ENCODE measurements at regions not wholly inside any gene's neighbourhood (a gene's known extent, or its start where the extent isn't known, plus 50 kb on each side); places are given as distances from the start of the nearest gene placed in this dataset.
"Not testable (repeated sequence)": the region's sequence is repeated elsewhere in the genome, so short reads cannot be mapped to it uniquely, and the experiment has no call there.

GRCh38 chr20:1845163-1845523 is 50.1 kb upstream of the SIRPA start:
- H3K4me3 Mint-ChIP-seq = no peak overlapping the region
- H3K27ac Mint-ChIP-seq = no peak overlapping the region
- H3K27me3 Mint-ChIP-seq = no peaks in the 10 kb centered on the region
- peaks cover under 1% of the 10 kb centered on the region for H3K4me1 Mint-ChIP-seq
- peaks cover 6% of the 10 kb centered on the region for H3K36me3 Mint-ChIP-seq
- H3K9me3 Mint-ChIP-seq = peaks cover 11% of the 10 kb centered on the region

GRCh38 chr20:1844325-1845162 is 50.7 kb upstream of the SIRPA start:
- Mint-ChIP-seq H3K4me3 (no peak overlapping the region), H3K9me3 (peaks cover 11% of the 10 kb centered on the region), H3K27me3 (no peaks in the 10 kb centered on the region), H3K36me3 (peaks cover 6% of the 10 kb centered on the region), H3K4me1 (no peaks in the 10 kb centered on the region), H3K27ac (no peak overlapping the region)

- peaks cover 4% of the 10 kb centered on the region for H3K27me3 Mint-ChIP-seq
- no peak overlapping the region for H3K4me3 Mint-ChIP-seq
- H3K36me3 Mint-ChIP-seq = peaks cover 6% of the 10 kb centered on the region
- H3K27ac Mint-ChIP-seq = no peak overlapping the region
- H3K9me3 Mint-ChIP-seq = peaks cover 11% of the 10 kb centered on the region
- H3K4me1 Mint-ChIP-seq = no peaks in the 10 kb centered on the region
These were observed 52.9 kb upstream of the SIRPA start for GRCh38 chr20:1842281-1842680.

DNA sequence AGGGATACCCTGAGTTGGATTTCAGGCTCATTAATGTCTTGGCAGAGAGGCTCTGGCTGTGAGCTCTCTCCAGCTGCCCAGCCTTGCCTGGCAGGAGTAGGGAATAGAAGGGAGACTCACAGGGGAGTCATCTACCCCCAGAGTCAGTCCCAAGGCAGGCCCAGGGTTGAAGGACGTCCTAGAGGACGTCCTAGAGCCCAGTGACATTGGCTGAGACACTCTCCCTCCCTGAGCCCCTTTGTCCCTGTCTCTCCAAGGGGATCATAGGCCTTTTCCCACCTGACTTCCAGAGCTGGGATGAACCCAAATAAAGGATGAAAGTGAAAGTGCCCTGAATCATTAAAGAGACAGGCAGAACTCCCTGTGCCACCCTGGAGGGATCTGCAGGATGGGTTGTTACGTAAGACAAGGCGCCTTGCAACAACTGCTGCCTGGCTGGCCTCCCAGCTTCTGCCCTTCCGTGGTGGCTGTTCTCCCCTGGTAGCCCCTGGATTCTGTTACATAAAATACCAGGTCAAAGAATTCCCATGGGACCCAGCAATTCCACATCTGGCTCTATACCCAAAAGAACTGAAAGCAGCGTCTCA is 53.6 kb upstream of the SIRPA start:
- peaks cover 4% of the 10 kb centered on the region for H3K36me3 Mint-ChIP-seq
- no peak overlapping the region for H3K4me3 Mint-ChIP-seq
- H3K4me1 Mint-ChIP-seq = no peaks in the 10 kb centered on the region
- H3K27ac Mint-ChIP-seq = no peak overlapping the region
- peaks cover 7% of the 10 kb centered on the region for H3K9me3 Mint-ChIP-seq
- H3K27me3 Mint-ChIP-seq = peaks cover 4% of the 10 kb centered on the region

GRCh38 chr20:1840817-1841553 is 54.2 kb upstream of the SIRPA start:
- H3K27ac Mint-ChIP-seq = no peak overlapping the region
- H3K36me3 Mint-ChIP-seq = peaks cover under 1% of the 10 kb centered on the region
- peaks cover under 1% of the 10 kb centered on the region for H3K9me3 Mint-ChIP-seq
- H3K4me1 Mint-ChIP-seq = no peaks in the 10 kb centered on the region
- peaks cover 4% of the 10 kb centered on the region for H3K27me3 Mint-ChIP-seq
- H3K4me3 Mint-ChIP-seq = no peak overlapping the region

- not testable (repeated sequence) for H3K4me3 Mint-ChIP-seq, H3K4me1 Mint-ChIP-seq, H3K9me3 Mint-ChIP-seq, H3K27ac Mint-ChIP-seq, H3K36me3 Mint-ChIP-seq, H3K27me3 Mint-ChIP-seq
These were observed 55.6 kb upstream of the SIRPA start for GRCh38 chr20:1839376-1840317.

GRCh38 chr20:1838556-1839279 is 56.5 kb upstream of the SIRPA start:
- Mint-ChIP-seq H3K4me1 (no peaks in the 10 kb centered on the region), H3K27me3 (peaks cover 4% of the 10 kb centered on the region), H3K27ac (no peak overlapping the region), H3K9me3 (no peaks in the 10 kb centered on the region), H3K36me3 (no peaks in the 10 kb centered on the region), H3K4me3 (no peak overlapping the region)

DNA sequence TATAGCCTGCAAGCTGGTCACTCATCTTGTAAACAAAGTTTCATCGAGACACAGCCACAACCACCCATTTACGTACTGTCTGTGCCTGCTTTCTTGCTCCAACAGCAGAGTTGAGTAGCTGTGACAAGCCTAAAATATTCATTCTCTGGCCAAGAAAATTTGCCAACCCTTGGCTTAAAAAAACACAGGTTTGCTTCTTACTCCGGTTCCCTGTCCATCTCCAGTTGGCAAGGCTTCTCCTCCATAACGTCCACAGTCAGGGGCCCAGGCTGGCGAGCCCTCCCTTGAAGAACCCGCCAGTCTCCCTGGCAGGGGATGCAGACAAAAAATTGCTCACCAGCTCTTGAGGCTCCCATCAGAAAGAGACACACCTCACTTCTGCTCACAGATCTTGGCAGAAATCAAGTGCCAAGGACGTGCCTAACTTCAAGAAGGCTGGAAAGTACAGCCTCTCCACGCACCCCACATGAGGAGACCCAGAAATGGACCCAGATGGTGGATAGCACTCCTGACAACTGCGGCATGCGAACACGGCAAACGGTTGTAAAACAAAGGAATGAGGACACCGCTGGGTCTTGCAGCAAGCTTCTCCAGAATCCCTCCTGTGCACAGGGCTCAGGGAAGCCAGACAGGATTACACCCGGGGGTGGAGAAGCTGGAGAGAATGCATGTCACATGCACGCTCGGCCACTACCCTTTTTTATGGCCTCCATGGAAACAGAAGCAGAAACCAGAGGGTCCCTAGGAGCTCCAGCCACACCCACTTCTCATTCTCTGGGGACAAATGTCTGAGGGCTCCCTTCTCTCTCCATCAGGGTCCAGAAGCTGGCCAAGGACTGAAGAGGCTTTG is 59.8 kb upstream of the SIRPA start:
- H3K4me3 Mint-ChIP-seq = no peak overlapping the region
- no peaks in the 10 kb centered on the region for H3K4me1 Mint-ChIP-seq
- H3K27ac Mint-ChIP-seq = no peak overlapping the region
- no peaks in the 10 kb centered on the region for H3K9me3 Mint-ChIP-seq
- no peaks in the 10 kb centered on the region for H3K36me3 Mint-ChIP-seq
- H3K27me3 Mint-ChIP-seq = peaks cover 7% of the 10 kb centered on the region

GRCh38 chr20:1833728-1834726 is 61.2 kb upstream of the SIRPA start:
- Mint-ChIP-seq H3K27ac (no peak overlapping the region), H3K4me3 (no peak overlapping the region), H3K9me3 (no peaks in the 10 kb centered on the region), H3K27me3 (peaks cover 5% of the 10 kb centered on the region), H3K4me1 (no peaks in the 10 kb centered on the region), H3K36me3 (no peaks in the 10 kb centered on the region)

DNA sequence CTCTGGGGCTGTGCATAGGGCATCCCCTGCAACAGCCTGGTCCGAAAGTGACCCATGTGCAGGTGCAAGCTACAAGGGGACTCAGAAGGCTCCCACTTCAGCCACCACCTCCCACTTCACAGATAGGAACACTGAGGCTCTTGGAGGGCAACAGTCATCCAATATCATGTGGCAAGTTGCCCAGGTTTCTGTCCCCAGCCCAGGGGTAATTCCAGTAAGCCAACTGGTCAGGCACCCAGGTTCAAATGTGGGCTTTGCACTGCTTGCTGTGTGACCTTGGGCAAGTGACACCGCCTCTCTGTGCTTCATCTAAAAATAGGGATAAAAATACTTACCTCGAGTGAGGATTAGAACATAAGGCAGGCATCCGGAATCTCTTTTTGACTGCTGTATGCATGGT is 62.0 kb upstream of the SIRPA start:
- Mint-ChIP-seq H3K36me3 (no peaks in the 10 kb centered on the region), H3K27me3 (peaks cover 4% of the 10 kb centered on the region), H3K27ac (no peak overlapping the region), H3K4me1 (no peaks in the 10 kb centered on the region), H3K4me3 (no peak overlapping the region), H3K9me3 (no peaks in the 10 kb centered on the region)

DNA sequence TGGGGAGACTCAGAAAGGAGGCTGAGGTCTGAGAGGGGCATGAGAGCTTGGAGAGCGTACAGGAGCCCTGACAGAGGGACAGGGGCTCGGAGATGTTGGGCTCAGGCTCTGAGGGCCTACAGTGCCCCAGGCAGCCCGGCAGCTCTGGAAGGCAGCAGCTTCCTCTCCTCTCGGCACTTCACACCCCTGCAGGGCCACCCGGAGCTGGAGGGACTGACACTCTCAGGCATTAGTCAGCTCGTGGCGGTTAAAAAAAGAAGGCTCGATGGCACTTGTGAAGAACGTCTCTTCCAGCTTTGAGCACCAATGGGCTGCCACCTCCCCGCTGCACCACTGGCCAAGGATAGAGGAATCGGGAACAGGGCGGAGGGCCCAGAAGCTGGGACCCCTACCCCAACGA is 62.6 kb upstream of the SIRPA start:
- H3K36me3 Mint-ChIP-seq = no peaks in the 10 kb centered on the region
- no peaks in the 10 kb centered on the region for H3K9me3 Mint-ChIP-seq
- H3K27ac Mint-ChIP-seq = no peak overlapping the region
- no peak overlapping the region for H3K4me3 Mint-ChIP-seq
- peaks cover 5% of the 10 kb centered on the region for H3K27me3 Mint-ChIP-seq
- H3K4me1 Mint-ChIP-seq = no peaks in the 10 kb centered on the region

DNA sequence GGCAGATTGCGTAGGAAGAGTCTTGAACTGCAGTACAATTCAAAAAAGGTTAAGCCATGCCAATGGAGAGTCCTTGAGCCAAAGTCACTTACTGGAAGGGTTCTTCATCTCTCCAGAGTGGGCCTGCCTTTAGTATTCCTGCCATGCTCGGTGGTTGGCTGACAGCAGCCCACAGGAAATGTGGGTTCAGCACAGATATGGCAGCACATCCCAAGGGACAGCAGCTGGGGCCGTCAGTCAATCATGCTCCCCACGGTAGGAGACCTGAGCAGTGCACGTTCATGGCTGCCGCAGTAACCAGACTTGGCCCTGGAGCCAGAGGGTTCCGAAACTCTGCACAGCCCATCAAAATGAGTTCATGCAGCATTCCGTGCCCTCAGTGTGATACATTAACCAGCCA is 63.6 kb upstream of the SIRPA start:
- no peak overlapping the region for H3K27ac Mint-ChIP-seq
- peaks cover 5% of the 10 kb centered on the region for H3K27me3 Mint-ChIP-seq
- no peaks in the 10 kb centered on the region for H3K9me3 Mint-ChIP-seq
- no peaks in the 10 kb centered on the region for H3K36me3 Mint-ChIP-seq
- no peak overlapping the region for H3K4me3 Mint-ChIP-seq
- no peaks in the 10 kb centered on the region for H3K4me1 Mint-ChIP-seq

DNA sequence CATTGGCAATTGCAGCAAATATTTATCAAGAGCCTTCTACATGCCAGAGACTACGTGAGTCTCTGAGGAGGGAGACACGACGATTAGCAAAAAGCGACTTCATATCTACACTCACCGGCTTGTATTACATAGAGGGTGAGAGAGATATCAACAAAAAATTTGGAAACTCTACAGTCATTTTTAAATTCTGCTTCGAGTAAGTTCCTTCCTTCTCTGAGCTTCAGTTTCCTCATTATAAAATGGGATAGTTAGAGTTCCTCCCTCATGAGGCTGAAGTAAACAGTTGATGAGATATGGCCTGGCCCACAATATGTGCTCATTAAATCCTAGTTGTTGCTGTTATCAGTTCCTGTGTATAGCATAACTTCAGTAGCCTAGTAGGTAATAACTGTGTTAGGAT is 64.1 kb upstream of the SIRPA start:
- Mint-ChIP-seq H3K9me3 (no peaks in the 10 kb centered on the region), H3K27ac (no peak overlapping the region), H3K4me1 (no peaks in the 10 kb centered on the region), H3K27me3 (peaks cover 5% of the 10 kb centered on the region), H3K36me3 (no peaks in the 10 kb centered on the region), H3K4me3 (no peak overlapping the region)

Data from activated naive CD4-positive, alpha-beta T cell treated with anti-CD3 and anti-CD28 coated beads, Interleukin-2, amount 50 U/mL, for 24 hours (primary cell).